ENCODE measurements at regions not wholly inside any gene's neighbourhood (a gene's known extent, or its start where the extent isn't known, plus 50 kb on each side); places are given as distances from the start of the nearest gene placed in this dataset.
"Not testable (repeated sequence)": the region's sequence is repeated elsewhere in the genome, so short reads cannot be mapped to it uniquely, and the experiment has no call there.

DNA sequence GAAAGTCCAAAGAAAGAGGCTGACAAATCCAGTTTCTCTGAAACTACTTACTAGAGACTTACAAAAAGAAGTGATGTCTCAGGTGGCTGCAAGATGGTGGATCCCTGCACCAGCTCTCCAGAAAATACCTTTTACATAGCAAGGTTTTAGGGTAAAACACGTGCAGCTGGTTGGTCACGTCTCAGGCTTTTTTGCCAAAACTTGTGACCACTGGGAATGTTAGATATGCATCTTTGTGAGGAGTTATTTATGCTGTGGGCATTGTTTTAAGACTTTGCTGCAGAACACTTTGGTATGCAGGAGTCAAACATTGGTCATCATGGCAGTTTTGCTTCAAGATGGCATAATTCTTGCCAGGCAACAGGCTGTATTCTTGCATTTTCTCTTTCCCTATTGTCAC, 1352.8 kb downstream of the REEP3 start:
- Mint-ChIP-seq H3K4me3 (no peak overlapping the region), H3K4me1 (ENCODE audit: low read depth) (no peaks in the 10 kb centered on the region), H3K36me3 (ENCODE audit: insufficient read depth) (no peaks in the 10 kb centered on the region), H3K27me3 (ENCODE audit: low read depth) (no peaks in the 10 kb centered on the region), H3K9me3 (peaks cover 6% of the 10 kb centered on the region)
- no peak for DNase-seq
- ATAC-seq: no peak

DNA sequence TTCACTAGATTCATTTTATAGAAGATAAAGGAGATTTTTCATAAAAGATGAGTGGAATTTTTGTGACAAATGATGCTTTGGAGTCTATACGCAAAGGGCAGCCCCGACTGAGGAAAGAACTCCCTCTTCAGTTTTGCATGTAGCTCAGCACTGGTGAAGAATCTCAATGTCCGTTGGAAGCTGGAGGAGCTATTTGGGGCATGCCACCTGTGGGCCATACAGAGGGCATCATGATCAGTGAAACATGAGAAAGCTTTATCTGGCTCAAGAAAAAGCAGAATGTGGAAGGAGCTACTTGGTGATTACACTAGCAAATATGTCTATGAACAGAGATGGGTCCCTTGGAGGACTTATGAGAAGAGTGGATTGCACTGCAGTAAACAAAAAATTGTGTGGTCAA, 1359.3 kb downstream of the REEP3 start:
- Mint-ChIP-seq H3K4me3 (no peak overlapping the region), H3K4me1 (ENCODE audit: low read depth) (no peaks in the 10 kb centered on the region), H3K36me3 (ENCODE audit: insufficient read depth) (no peaks in the 10 kb centered on the region), H3K9me3 (peaks cover 9% of the 10 kb centered on the region), H3K27me3 (ENCODE audit: low read depth) (no peaks in the 10 kb centered on the region)
- DNase-seq (no peak), ATAC-seq (no peak)

DNA sequence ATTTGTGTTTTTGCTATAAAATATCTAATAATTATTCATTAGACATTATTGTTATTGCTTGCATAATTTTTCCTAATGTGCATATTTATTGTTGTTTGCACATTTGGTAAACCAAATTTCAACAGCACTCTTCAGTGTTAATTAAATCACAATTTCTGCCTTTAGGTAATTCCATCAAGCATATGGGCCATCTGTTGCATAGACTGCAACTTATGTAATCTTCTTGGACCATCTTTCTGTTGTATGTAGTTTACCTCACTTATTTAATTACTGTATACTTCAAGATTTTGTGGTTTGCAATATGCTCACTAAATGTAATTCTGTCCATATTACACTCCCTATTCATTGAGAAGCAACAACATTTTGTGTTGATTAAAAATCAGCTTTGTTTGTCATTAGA, 1360.1 kb downstream of the REEP3 start:
- H3K4me1 Mint-ChIP-seq (ENCODE audit: low read depth): no peaks in the 10 kb centered on the region
- no peaks in the 10 kb centered on the region for H3K36me3 Mint-ChIP-seq (ENCODE audit: insufficient read depth)
- DNase-seq (no peak), ATAC-seq (no peak)
- H3K9me3 Mint-ChIP-seq: peaks cover 9% of the 10 kb centered on the region
- H3K4me3 Mint-ChIP-seq: no peak overlapping the region
- no peaks in the 10 kb centered on the region for H3K27me3 Mint-ChIP-seq (ENCODE audit: low read depth)

DNA sequence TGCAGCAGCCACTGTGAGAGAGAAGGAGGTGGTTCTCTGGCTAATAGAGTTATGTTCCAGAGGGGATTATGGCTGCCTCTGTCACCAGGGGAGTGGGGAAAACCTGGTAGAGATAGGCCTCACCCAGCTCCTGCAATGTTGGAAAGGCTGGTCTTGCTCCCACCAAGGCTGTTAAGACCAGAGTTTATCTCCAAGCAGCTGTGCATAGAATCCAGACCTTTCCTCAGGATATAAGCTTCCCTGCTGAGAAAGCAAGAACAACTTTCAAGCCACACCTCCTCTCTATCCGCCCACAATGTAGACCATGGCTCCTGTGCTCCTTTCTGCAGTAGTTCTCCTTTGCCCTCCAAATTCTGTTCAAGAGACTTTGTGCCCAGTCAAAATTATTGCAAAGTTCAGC, 1375.4 kb downstream of the REEP3 start:
- no peak for ATAC-seq
- no peaks in the 10 kb centered on the region for H3K36me3 Mint-ChIP-seq (ENCODE audit: insufficient read depth)
- no peaks in the 10 kb centered on the region for H3K4me1 Mint-ChIP-seq (ENCODE audit: low read depth)
- H3K9me3 Mint-ChIP-seq: peaks cover 32% of the 10 kb centered on the region
- no peaks in the 10 kb centered on the region for H3K27me3 Mint-ChIP-seq (ENCODE audit: low read depth)
- H3K4me3 Mint-ChIP-seq: no peak overlapping the region
- no peak for DNase-seq

DNA sequence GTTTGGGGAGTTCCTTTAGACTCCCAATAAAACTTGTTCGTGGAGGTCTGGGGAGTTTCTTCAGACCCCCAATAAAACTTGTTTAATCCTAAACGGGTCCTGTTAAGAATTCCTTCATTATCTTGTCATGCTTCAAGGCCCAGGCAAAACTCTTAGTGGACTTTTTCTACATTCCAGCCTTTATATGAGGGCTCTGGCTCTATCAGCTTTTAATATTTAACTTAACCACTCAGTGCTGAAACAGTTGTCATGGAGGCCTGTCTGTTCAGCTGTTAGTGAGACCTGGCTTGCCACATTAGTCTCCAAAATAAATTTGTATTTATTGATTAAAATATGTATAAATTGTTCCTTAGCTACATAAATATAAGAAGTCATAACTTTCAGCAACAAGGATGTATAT, 1385.1 kb downstream of the REEP3 start:
- not testable (repeated sequence) for H3K36me3 Mint-ChIP-seq (ENCODE audit: insufficient read depth); DNase-seq; H3K27me3 Mint-ChIP-seq (ENCODE audit: low read depth); H3K9me3 Mint-ChIP-seq; H3K4me1 Mint-ChIP-seq (ENCODE audit: low read depth); ATAC-seq; H3K4me3 Mint-ChIP-seq

DNA sequence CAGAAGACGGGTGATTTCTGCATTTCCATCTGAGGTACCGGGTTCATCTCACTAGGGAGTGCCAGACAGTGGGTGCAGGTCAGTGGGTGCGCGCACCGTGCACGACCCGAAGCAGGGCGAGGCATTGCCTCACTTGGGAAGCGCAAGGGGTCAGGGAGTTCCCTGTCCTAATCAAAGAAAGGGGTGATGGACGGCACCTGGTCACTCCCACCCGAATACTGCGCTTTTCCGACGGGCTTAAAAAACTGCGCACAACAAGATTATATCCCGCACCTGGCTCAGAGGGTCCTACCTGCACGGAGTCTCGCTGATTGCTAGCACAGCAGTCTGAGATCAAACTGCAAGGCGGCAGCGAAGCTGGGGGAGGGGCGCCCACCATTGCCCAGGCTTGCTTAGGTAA, 1403.1 kb downstream of the REEP3 start:
- not testable (repeated sequence) for DNase-seq; H3K4me1 Mint-ChIP-seq (ENCODE audit: low read depth); ATAC-seq; H3K36me3 Mint-ChIP-seq (ENCODE audit: insufficient read depth); H3K4me3 Mint-ChIP-seq; H3K27me3 Mint-ChIP-seq (ENCODE audit: low read depth)
- peaks cover 23% of the 10 kb centered on the region for H3K9me3 Mint-ChIP-seq

DNA sequence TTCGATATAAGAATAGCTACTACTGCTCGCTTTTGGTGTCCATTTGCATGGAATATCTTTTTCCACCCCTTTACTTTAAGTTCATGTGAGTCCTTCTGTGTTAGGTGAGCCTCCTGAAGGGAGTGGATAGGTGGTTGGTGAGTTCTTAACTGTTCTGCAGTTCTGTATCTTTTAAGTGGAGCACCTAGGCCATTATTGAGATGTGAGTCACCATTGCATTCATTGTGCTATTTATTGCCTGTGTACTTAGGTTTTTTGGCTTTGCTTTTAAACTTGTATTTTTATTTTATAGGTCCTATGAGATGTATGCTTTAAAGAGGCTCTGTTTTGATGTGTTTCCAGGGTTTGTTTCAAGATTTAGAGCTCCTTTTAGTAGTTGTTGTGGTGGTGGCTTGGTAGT, 1430.8 kb downstream of the REEP3 start:
- ATAC-seq (no peak), DNase-seq (no peak)
- H3K36me3 Mint-ChIP-seq (ENCODE audit: insufficient read depth): no peaks in the 10 kb centered on the region
- H3K4me3 Mint-ChIP-seq: no peak overlapping the region
- H3K4me1 Mint-ChIP-seq (ENCODE audit: low read depth): no peaks in the 10 kb centered on the region
- H3K27me3 Mint-ChIP-seq (ENCODE audit: low read depth): no peaks in the 10 kb centered on the region
- H3K9me3 Mint-ChIP-seq: peaks cover 21% of the 10 kb centered on the region

DNA sequence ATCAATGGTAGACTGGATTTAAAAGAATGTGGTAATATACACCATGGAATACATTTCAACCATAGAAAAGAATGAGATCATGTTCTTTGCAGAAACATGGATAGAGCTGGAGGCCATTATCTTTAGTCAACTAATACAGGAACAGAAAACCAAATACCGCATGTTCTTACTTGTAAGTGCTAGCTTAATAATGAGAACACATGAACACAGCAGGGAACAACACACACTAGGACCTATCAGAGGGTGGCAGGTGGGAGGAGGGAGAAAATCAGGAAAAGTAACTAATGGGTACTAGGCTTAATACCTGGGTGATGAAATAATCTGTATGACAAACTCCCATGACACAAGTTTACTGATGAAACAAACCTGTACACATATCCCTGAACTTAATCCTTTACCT, 1435.2 kb downstream of the REEP3 start:
- H3K27me3 Mint-ChIP-seq (ENCODE audit: low read depth): no peaks in the 10 kb centered on the region
- DNase-seq: no peak
- H3K4me3 Mint-ChIP-seq: no peak overlapping the region
- H3K9me3 Mint-ChIP-seq: peaks cover 14% of the 10 kb centered on the region
- no peaks in the 10 kb centered on the region for H3K36me3 Mint-ChIP-seq (ENCODE audit: insufficient read depth)
- no peak for ATAC-seq
- H3K4me1 Mint-ChIP-seq (ENCODE audit: low read depth): no peaks in the 10 kb centered on the region

DNA sequence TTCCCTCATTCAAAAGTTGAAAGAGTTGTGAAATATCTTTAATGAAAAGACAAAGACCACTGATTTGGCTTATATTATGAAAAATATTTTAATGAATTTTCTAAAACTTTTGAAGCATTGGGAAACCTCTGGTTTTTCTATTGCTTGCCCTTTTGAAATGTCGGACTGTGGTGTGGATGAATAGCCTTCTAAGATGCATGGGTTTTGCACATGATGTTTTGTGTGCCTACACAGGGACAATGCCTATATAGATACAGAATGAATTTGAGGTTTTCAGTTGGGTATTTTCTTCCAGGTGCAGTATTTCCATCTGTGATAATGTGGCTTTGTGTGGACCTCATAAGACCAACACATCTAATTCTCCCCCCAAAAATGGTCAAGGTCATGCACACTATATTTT, 1437.9 kb downstream of the REEP3 start:
- no peak for DNase-seq
- Mint-ChIP-seq H3K4me1 (ENCODE audit: low read depth) (no peaks in the 10 kb centered on the region), H3K4me3 (no peak overlapping the region), H3K36me3 (ENCODE audit: insufficient read depth) (no peaks in the 10 kb centered on the region), H3K9me3 (peaks cover 8% of the 10 kb centered on the region), H3K27me3 (ENCODE audit: low read depth) (no peaks in the 10 kb centered on the region)
- ATAC-seq: no peak

DNA sequence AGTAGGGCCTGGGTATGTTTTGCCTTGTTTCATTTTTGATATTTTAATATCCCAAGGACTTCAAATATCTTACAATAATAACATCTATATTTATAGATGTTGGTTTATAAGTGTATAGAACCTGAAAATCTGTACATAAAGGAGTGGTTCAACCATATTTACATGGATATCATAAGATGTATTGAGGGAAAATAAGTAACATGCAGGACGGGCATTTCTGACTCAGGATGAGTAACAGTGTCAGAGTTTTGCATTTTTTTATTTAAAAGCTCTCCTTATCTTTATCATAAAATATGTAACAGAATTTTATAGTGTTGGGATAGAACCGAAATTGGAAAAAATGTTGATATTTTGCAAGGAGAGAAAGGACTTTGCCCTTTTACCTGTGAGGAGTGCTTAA, 1438.7 kb downstream of the REEP3 start:
- Mint-ChIP-seq H3K27me3 (ENCODE audit: low read depth) (no peaks in the 10 kb centered on the region), H3K4me1 (ENCODE audit: low read depth) (no peaks in the 10 kb centered on the region), H3K4me3 (no peak overlapping the region), H3K36me3 (ENCODE audit: insufficient read depth) (no peaks in the 10 kb centered on the region), H3K9me3 (peaks cover 9% of the 10 kb centered on the region)
- ATAC-seq: no peak
- no peak for DNase-seq

DNA sequence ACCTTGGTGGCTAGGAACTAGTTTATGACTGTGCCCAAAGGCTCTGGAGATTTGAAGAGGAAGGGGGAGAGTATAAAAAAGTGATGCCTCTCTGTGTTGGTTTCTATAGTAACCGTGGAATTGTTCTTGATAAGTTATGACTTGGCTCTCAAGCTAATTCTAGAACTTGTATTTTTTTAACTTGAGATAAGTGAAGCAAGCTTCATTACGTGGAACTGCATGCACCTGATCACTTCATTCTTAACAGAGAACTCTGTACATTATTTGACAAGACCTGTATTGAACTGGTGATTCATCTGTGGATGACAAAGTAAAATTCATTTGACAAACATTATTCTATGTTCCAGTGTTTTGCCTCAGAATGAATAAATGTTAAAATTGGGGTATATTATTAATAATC, 1452.2 kb downstream of the REEP3 start:
- DNase-seq (no peak), ATAC-seq (no peak)
- Mint-ChIP-seq H3K9me3 (no peaks in the 10 kb centered on the region), H3K36me3 (ENCODE audit: insufficient read depth) (no peaks in the 10 kb centered on the region), H3K27me3 (ENCODE audit: low read depth) (no peaks in the 10 kb centered on the region), H3K4me3 (no peak overlapping the region), H3K4me1 (ENCODE audit: low read depth) (no peaks in the 10 kb centered on the region)

DNA sequence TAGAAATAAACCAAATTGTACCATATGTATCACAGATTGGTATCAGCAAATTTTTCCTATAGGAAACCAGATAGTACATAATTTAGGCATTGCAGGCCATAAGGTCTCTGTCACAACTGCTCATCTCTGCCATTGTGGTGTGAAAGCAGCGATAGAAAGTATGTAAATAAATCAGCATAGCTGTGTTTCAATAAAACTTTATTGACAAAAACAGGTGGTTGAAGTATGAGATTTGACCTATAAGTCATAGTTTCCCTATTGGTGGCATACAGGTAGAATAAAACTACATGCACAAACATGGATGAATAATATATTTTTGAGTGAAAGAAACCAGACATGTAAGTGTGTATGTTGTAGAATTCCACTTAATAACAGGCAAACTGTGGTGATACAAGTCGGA, 1454.9 kb downstream of the REEP3 start:
- DNase-seq (no peak), ATAC-seq (no peak)
- no peak overlapping the region for H3K4me3 Mint-ChIP-seq
- peaks cover 3% of the 10 kb centered on the region for H3K9me3 Mint-ChIP-seq
- no peaks in the 10 kb centered on the region for H3K36me3 Mint-ChIP-seq (ENCODE audit: insufficient read depth)
- no peaks in the 10 kb centered on the region for H3K27me3 Mint-ChIP-seq (ENCODE audit: low read depth)
- no peaks in the 10 kb centered on the region for H3K4me1 Mint-ChIP-seq (ENCODE audit: low read depth)

DNA sequence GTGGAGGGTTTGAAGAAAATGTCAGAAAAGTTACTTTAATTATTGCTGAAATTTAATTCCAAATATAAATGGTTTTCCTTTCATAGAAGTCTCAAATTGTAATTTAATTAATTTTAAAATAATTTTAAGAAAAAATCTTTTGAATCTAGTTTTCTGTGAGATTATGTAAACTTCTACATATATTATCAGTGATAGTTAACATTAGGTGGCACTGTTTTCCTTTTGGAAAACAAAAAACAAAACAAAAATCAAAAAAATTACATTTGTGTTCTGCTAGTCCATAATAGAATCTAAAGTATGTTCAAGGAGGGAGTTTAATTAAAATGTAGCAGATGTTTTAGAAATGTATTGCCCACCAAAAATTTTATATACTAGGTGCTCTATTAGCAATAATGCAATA, 1456.7 kb downstream of the REEP3 start:
- ATAC-seq (no peak), DNase-seq (no peak)
- Mint-ChIP-seq H3K27me3 (ENCODE audit: low read depth) (no peaks in the 10 kb centered on the region), H3K9me3 (peaks cover 6% of the 10 kb centered on the region), H3K4me1 (ENCODE audit: low read depth) (no peaks in the 10 kb centered on the region), H3K4me3 (no peak overlapping the region), H3K36me3 (ENCODE audit: insufficient read depth) (no peaks in the 10 kb centered on the region)

DNA sequence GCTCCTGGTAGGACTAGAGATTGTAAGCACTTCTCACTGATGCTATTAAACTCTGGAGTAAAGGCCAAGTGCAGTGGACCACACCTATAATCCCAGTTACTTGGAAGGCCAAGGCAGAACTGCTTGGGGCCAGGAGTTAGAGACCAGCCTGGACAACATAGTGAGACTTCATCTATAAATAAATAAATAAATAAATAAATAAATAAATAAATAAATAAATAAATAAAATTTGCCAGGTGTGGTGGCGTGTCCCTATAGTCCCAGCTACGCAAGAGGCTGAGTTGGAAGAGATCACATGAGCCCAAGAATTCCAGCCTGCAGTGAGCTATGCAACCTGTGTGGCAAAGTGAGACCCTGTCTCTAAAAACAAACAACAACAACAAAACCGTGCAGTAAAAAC, 1475.7 kb downstream of the REEP3 start:
- ATAC-seq (no peak), DNase-seq (no peak)
- no peak overlapping the region for H3K4me3 Mint-ChIP-seq
- peaks cover 10% of the 10 kb centered on the region for H3K9me3 Mint-ChIP-seq
- no peaks in the 10 kb centered on the region for H3K4me1 Mint-ChIP-seq (ENCODE audit: low read depth)
- no peaks in the 10 kb centered on the region for H3K36me3 Mint-ChIP-seq (ENCODE audit: insufficient read depth)
- H3K27me3 Mint-ChIP-seq (ENCODE audit: low read depth): no peaks in the 10 kb centered on the region

DNA sequence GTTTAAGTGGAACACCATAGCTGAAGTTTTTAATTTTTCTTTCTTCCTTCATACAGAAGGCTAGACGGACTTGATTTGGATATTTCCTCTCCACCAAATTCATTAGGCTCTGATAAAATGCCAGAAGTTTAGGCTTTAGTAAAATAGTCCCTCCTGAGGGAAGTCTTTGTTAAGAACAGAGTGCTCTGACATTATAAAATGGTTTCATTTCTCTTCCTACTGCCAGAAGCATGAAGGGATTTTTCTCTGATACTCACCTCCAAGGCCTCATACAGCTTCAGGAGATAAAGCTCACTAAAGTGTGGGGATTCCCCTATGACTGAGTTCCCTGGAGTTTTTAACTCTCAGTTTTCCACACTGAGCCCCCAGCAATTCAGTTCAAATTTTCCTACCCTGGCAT, 1489.6 kb downstream of the REEP3 start:
- Mint-ChIP-seq H3K4me1 (ENCODE audit: low read depth) (no peaks in the 10 kb centered on the region), H3K36me3 (ENCODE audit: insufficient read depth) (no peaks in the 10 kb centered on the region), H3K9me3 (peaks cover 11% of the 10 kb centered on the region), H3K4me3 (no peak overlapping the region), H3K27me3 (ENCODE audit: low read depth) (no peaks in the 10 kb centered on the region)
- no peak for DNase-seq
- no peak for ATAC-seq

DNA sequence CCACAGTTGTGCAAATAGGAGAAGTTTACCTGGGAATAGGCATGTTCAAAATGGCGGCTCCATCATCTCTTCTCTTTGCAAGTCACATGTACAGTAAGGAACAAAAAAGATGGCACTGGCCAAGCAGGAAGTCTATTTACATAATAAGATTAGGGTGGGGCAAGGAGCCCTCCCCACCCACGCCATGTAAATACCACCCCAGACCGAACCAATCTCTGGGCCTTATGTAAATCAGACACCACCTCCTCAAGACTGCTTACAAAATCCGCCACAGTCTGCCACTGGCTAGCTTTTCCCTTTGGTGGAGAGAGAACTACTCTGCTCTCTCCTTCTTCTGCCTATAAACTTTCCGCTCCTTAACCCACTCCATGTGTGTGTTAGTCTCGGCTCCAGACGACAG, 1496.3 kb downstream of the REEP3 start:
- Mint-ChIP-seq H3K4me3 (no peak overlapping the region), H3K36me3 (ENCODE audit: insufficient read depth) (no peaks in the 10 kb centered on the region), H3K4me1 (ENCODE audit: low read depth) (no peaks in the 10 kb centered on the region), H3K27me3 (ENCODE audit: low read depth) (no peaks in the 10 kb centered on the region), H3K9me3 (peaks cover 36% of the 10 kb centered on the region)
- ATAC-seq (no peak), DNase-seq (no peak)

Data from activated T-cell treated with anti-CD3 and anti-CD28 coated beads, Interleukin-2, amount 50 U/mL, for 4 hours (primary cell).